ENCODE measurements at regions not wholly inside any gene's neighbourhood (a gene's known extent, or its start where the extent isn't known, plus 50 kb on each side); places are given as distances from the start of the nearest gene placed in this dataset.

GRCh38 chr12:61356485-61356884, 903.7 kb upstream of the USP15 start:
- TF ChIP-seq CTCF (conservative IDR thresholded peaks at IDR 0.05; ENCODE audit: low read length) = no peak
- no peak overlapping the region for H3K4me3 ChIP-seq (ENCODE audit: low read length, poor library complexity, severe bottlenecking)

GRCh38 chr12:61357496-61357895, 902.7 kb upstream of the USP15 start:
- no peaks in the 10 kb centered on the region for H3K9me2 ChIP-seq (replicated peaks; ENCODE audit: low read depth, low read length)
- no peak overlapping the region for H3K9ac ChIP-seq (ENCODE audit: low read depth, low read length, poor library complexity, severe bottlenecking)
- H3F3A ChIP-seq (ENCODE audit: low read depth) = no peaks in the 10 kb centered on the region
- H3K36me3 ChIP-seq (ENCODE audit: insufficient read depth, low read length) = no peaks in the 10 kb centered on the region
- H3K9me3 ChIP-seq (ENCODE audit: insufficient read depth, low read depth, low read length) = no peaks in the 10 kb centered on the region
- H4K20me1 ChIP-seq (ENCODE audit: insufficient read depth, low read length, poor library complexity, severe bottlenecking) = no peaks in the 10 kb centered on the region
- H3K4me3 ChIP-seq (ENCODE audit: low read length, poor library complexity, severe bottlenecking) = no peak overlapping the region
- H3K27me3 ChIP-seq (ENCODE audit: insufficient read depth, low read length, poor library complexity, severe bottlenecking) = no peaks in the 10 kb centered on the region
- H2AFZ ChIP-seq (ENCODE audit: low read length) = no peak overlapping the region
- TF ChIP-seq EZH2phosphoT487 (IDR thresholded peaks at IDR 0.05; ENCODE audit: borderline replicate concordance) = no peak
- no peak for TF ChIP-seq CTCF (conservative IDR thresholded peaks at IDR 0.05; ENCODE audit: low read length)
- no peak overlapping the region for H3K4me2 ChIP-seq (ENCODE audit: low read depth, low read length, poor library complexity, severe bottlenecking)
- H3K79me2 ChIP-seq (ENCODE audit: insufficient read depth, low read length) = no peaks in the 10 kb centered on the region
- H3K4me1 ChIP-seq (ENCODE audit: insufficient read depth, low read length, poor library complexity, severe bottlenecking) = no peaks in the 10 kb centered on the region

More at GRCh38 chr12:61356485-61356884, 903.7 kb upstream of the USP15 start:
- H3K79me2 ChIP-seq (ENCODE audit: insufficient read depth, low read length) = no peaks in the 10 kb centered on the region
- no peaks in the 10 kb centered on the region for H3F3A ChIP-seq (ENCODE audit: low read depth)
- H4K20me1 ChIP-seq (ENCODE audit: insufficient read depth, low read length, poor library complexity, severe bottlenecking) = no peaks in the 10 kb centered on the region
- no peaks in the 10 kb centered on the region for H3K4me1 ChIP-seq (ENCODE audit: insufficient read depth, low read length, poor library complexity, severe bottlenecking)
- no peaks in the 10 kb centered on the region for H3K9me2 ChIP-seq (replicated peaks; ENCODE audit: low read depth, low read length)
- no peak overlapping the region for H2AFZ ChIP-seq (ENCODE audit: low read length)
- H3K4me2 ChIP-seq (ENCODE audit: low read depth, low read length, poor library complexity, severe bottlenecking) = no peak overlapping the region
- no peak overlapping the region for H3K9ac ChIP-seq (ENCODE audit: low read depth, low read length, poor library complexity, severe bottlenecking)
- H3K27me3 ChIP-seq (ENCODE audit: insufficient read depth, low read length, poor library complexity, severe bottlenecking) = no peaks in the 10 kb centered on the region
- no peaks in the 10 kb centered on the region for H3K9me3 ChIP-seq (ENCODE audit: insufficient read depth, low read depth, low read length)
- no peaks in the 10 kb centered on the region for H3K36me3 ChIP-seq (ENCODE audit: insufficient read depth, low read length)

GRCh38 chr12:61362037-61362436, 898.2 kb upstream of the USP15 start:
- TF ChIP-seq CTCF (conservative IDR thresholded peaks at IDR 0.05; ENCODE audit: low read length) = no peak
- TF ChIP-seq EZH2phosphoT487 (IDR thresholded peaks at IDR 0.05; ENCODE audit: borderline replicate concordance) = no peak
- Histone ChIP-seq H3K4me1 (ENCODE audit: insufficient read depth, low read length, poor library complexity, severe bottlenecking) (peaks cover 9% of the 10 kb centered on the region), H3K27me3 (ENCODE audit: insufficient read depth, low read length, poor library complexity, severe bottlenecking) (no peaks in the 10 kb centered on the region), H3K9ac (ENCODE audit: low read depth, low read length, poor library complexity, severe bottlenecking) (no peak overlapping the region), H3K4me3 (ENCODE audit: low read length, poor library complexity, severe bottlenecking) (no peak overlapping the region), H3K79me2 (ENCODE audit: insufficient read depth, low read length) (no peaks in the 10 kb centered on the region), H3F3A (ENCODE audit: low read depth) (no peaks in the 10 kb centered on the region), H3K9me3 (ENCODE audit: insufficient read depth, low read depth, low read length) (no peaks in the 10 kb centered on the region), H2AFZ (ENCODE audit: low read length) (no peak overlapping the region), H3K36me3 (ENCODE audit: insufficient read depth, low read length) (no peaks in the 10 kb centered on the region), H3K9me2 (replicated peaks; ENCODE audit: low read depth, low read length) (no peaks in the 10 kb centered on the region), H4K20me1 (ENCODE audit: insufficient read depth, low read length, poor library complexity, severe bottlenecking) (no peaks in the 10 kb centered on the region), H3K4me2 (ENCODE audit: low read depth, low read length, poor library complexity, severe bottlenecking) (no peak overlapping the region)

Measured in Loucy (cell line).